GM18508 (cell line): ENCODE measurements at regions not wholly inside any gene's neighbourhood (a gene's known extent, or its start where the extent isn't known, plus 50 kb on each side); places are given as distances from the start of the nearest gene placed in this dataset.
"Not testable (repeated sequence)": the region's sequence is repeated elsewhere in the genome, so short reads cannot be mapped to it uniquely, and the experiment has no call there.

ENCODE experiments used
- ATAC-seq: cut with Tn5 transposase; IDR thresholded peaks from one replicate; pipeline ENCODE4 v1.9.1; 2021; ENCODE audit warnings: moderate number of reproducible peaks; ENCODE audit not compliant: insufficient read depth, unreplicated experiment

GRCh38 chr9:75454043-75454442 lies 365.7 kb downstream of the OSTF1 start:
- ATAC-seq = no peak

GRCh38 chr9:75454891-75455290 lies 366.6 kb downstream of the OSTF1 start:
- no peak for ATAC-seq

- ATAC-seq = peak; percentile 99
Measured at GRCh38 chr9:75455444-75455921, 367.2 kb downstream of the OSTF1 start.

GRCh38 chr9:75456698-75457097 lies 368.4 kb downstream of the OSTF1 start:
- ATAC-seq = no peak

- ATAC-seq = no peak
Measured at GRCh38 chr9:75457474-75458011, 369.2 kb downstream of the OSTF1 start.

GRCh38 chr9:75459311-75459710 lies 371.0 kb downstream of the OSTF1 start:
- ATAC-seq = not testable (repeated sequence)

- no peak for ATAC-seq
Measured at GRCh38 chr9:75461183-75461582, 372.9 kb downstream of the OSTF1 start.

- ATAC-seq = no peak
Measured at GRCh38 chr9:75462866-75463265, 374.6 kb downstream of the OSTF1 start.

GRCh38 chr9:75463871-75464270 lies 375.6 kb downstream of the OSTF1 start:
- no peak for ATAC-seq

GRCh38 chr9:75464726-75465125 lies 376.4 kb downstream of the OSTF1 start:
- ATAC-seq = no peak

- no peak for ATAC-seq
Measured at GRCh38 chr9:75467142-75467541, 378.8 kb downstream of the OSTF1 start.

- ATAC-seq = no peak
Measured at GRCh38 chr9:75471549-75472114, 383.3 kb downstream of the OSTF1 start.

- no peak for ATAC-seq
Measured at GRCh38 chr9:75482566-75482965, 394.3 kb downstream of the OSTF1 start.

GRCh38 chr9:75483636-75484035 lies 395.3 kb downstream of the OSTF1 start:
- ATAC-seq = no peak

- ATAC-seq = no peak
Measured at GRCh38 chr9:75487856-75488718, 399.8 kb downstream of the OSTF1 start.

GRCh38 chr9:75488719-75489110 lies 400.4 kb downstream of the OSTF1 start:
- ATAC-seq = no peak

GRCh38 chr9:75490326-75490725 lies 400.1 kb upstream of the PCSK5 start:
- no peak for ATAC-seq

- no peak for ATAC-seq
Measured at GRCh38 chr9:75491533-75491932, 398.9 kb upstream of the PCSK5 start.

- no peak for ATAC-seq
Measured at GRCh38 chr9:75499812-75500211, 390.7 kb upstream of the PCSK5 start.

GRCh38 chr9:75500479-75500878 lies 390.0 kb upstream of the PCSK5 start:
- ATAC-seq = no peak

GRCh38 chr9:75500940-75501339 lies 389.5 kb upstream of the PCSK5 start:
- ATAC-seq = not testable (repeated sequence)
